Large intestine (tissue), 3 donors: ENCODE measurements at regions not wholly inside any gene's neighbourhood (a gene's known extent, or its start where the extent isn't known, plus 50 kb on each side); places are given as distances from the start of the nearest gene placed in this dataset.
A peak's percentile ranks its signal among the peaks of the same experiment; 100 is the strongest.

Experiments
- DNase-seq, 2 donors: peaks; one replicate each; pipeline versions ENCODE4 v3.0.0 to v3.0.0-alpha.2; 2013
- H3K27ac ChIP-seq: one replicate; pipeline ENCODE4 v1.5.1; 2013; ENCODE audit warnings: low read length
- H3K27me3 ChIP-seq: 2 replicates; pipeline ENCODE4 v1.6.1; 2013; ENCODE audit warnings: low read length; ENCODE audit not compliant: control insufficient read depth, insufficient read depth
- H3K36me3 ChIP-seq: 2 replicates; pipeline ENCODE4 v1.6.1; 2013; ENCODE audit warnings: low read length; ENCODE audit not compliant: control insufficient read depth, insufficient read depth
- H3K4me1 ChIP-seq: one replicate; pipeline ENCODE4 v1.6.1; 2013; ENCODE audit warnings: low read length; ENCODE audit not compliant: control insufficient read depth, insufficient read depth
- H3K4me3 ChIP-seq: one replicate; pipeline ENCODE4 v1.5.1; 2013; ENCODE audit warnings: low read length
- H3K9me3 ChIP-seq: one replicate; pipeline ENCODE4 v1.6.1; 2013; ENCODE audit warnings: mild to moderate bottlenecking, low read depth, low read length, moderate library complexity; ENCODE audit not compliant: control insufficient read depth
- WGBS: methylation state at CpG from one replicate; pipeline ENCODE4 v1.1.5; 2013; ENCODE audit warnings: low lambda C conversion rate; ENCODE audit not compliant: insufficient coverage; 5-methylcytosine and 5-hydroxymethylcytosine counted together

GRCh38 chr2:146239392-146240135 lies 1605.3 kb upstream of the ACVR2A start:
- 65% methylated on average over 2 of the region's 2 CpGs for WGBS
- H3K4me1 ChIP-seq: no peaks in the 10 kb centered on the region
- DNase-seq: peak in 1 of 2 donors; percentile 5
- H3K9me3 ChIP-seq: no peaks in the 10 kb centered on the region
- H3K4me3 ChIP-seq: no peak overlapping the region
- H3K36me3 ChIP-seq: no peaks in the 10 kb centered on the region
- H3K27ac ChIP-seq: no peak overlapping the region
- H3K27me3 ChIP-seq: no peaks in the 10 kb centered on the region

DNA sequence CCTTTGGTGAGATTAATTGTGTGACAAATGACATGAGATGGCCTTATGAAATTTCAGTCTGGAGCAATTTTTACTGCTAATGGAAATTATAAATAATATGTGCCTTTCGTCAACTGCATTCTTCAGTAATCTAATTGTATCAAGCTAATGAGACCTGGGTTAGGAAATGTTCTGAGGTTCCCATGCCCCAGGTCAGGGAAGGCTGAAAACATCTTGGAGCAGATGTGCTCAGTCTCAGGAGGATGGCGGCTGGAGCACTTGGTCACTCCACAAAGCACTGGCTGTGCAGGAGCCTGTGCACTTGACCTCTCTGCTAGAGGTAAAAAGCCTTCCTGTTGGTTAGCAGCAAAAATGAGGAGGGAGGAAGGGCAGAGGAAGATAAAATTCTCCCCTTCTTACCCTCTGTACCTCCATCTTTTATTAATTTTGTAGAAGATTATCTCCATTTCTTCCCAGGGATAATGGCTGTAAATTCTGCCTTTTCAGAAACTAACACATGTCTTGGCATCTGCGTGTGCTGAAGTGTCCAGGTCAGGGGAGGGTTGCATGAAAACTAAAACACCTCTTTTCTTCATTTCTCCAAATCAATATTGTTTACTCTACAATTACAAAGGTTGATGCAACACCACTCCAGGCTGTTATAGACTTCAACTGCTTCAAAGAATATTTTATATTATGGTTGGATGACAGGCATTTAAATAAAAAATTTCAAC lies 1606.4 kb upstream of the ACVR2A start:
- H3K9me3 ChIP-seq: no peaks in the 10 kb centered on the region
- H3K27me3 ChIP-seq: no peaks in the 10 kb centered on the region
- H3K27ac ChIP-seq: no peak overlapping the region
- no peak for DNase-seq
- no peaks in the 10 kb centered on the region for H3K4me1 ChIP-seq
- WGBS: no CpG with 5 or more reads among the region's 3 CpGs
- no peak overlapping the region for H3K4me3 ChIP-seq
- no peaks in the 10 kb centered on the region for H3K36me3 ChIP-seq

- no peak for DNase-seq
- Histone ChIP-seq H3K9me3 (no peaks in the 10 kb centered on the region), H3K36me3 (no peaks in the 10 kb centered on the region), H3K4me3 (no peak overlapping the region), H3K4me1 (no peaks in the 10 kb centered on the region), H3K27ac (no peak overlapping the region), H3K27me3 (no peaks in the 10 kb centered on the region)
- WGBS: 88% methylated on average over 2 of the region's 3 CpGs
Observed at GRCh38 chr2:146235158-146235557, 1609.7 kb upstream of the ACVR2A start.

- H3K4me3 ChIP-seq: no peak overlapping the region
- H3K36me3 ChIP-seq: no peaks in the 10 kb centered on the region
- H3K27me3 ChIP-seq: no peaks in the 10 kb centered on the region
- DNase-seq: no peak
- H3K4me1 ChIP-seq: no peaks in the 10 kb centered on the region
- H3K9me3 ChIP-seq: no peaks in the 10 kb centered on the region
- WGBS: 85% methylated on average over 4 of the region's 4 CpGs
- H3K27ac ChIP-seq: no peak overlapping the region
Observed at GRCh38 chr2:146229508-146230155, 1615.2 kb upstream of the ACVR2A start.

DNA sequence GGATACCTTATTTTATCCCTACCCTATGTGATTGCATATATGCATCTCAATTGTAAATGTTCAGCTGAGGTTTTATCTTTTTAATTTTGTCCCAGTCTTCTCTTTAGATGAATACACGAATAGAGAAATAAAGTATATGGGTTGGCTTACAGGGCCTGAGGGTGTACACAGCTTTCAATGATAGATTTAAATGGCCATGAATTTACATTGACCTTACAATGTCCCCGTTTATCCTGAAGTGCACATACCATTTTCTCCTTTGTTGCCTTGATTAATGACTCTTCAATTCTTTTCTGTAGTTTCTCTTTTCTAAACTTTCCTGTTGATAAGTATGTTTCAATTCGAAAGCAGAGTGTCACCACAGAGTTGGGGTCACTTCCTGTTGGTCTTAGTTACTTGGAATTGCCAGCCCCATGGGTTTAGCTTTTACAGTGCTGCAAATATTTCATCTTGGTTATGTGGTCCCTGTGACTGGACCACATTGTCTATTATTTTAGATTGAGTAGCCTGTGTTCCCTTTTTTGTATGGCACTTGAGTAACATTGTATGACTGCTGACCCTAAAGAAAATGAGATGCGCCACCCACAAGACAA lies 1616.3 kb upstream of the ACVR2A start:
- 79% methylated on average over 3 of the region's 4 CpGs for WGBS
- Histone ChIP-seq H3K4me3 (no peak overlapping the region), H3K36me3 (no peaks in the 10 kb centered on the region), H3K27me3 (no peaks in the 10 kb centered on the region), H3K4me1 (no peaks in the 10 kb centered on the region), H3K27ac (no peak overlapping the region), H3K9me3 (no peaks in the 10 kb centered on the region)
- DNase-seq: no peak

DNA sequence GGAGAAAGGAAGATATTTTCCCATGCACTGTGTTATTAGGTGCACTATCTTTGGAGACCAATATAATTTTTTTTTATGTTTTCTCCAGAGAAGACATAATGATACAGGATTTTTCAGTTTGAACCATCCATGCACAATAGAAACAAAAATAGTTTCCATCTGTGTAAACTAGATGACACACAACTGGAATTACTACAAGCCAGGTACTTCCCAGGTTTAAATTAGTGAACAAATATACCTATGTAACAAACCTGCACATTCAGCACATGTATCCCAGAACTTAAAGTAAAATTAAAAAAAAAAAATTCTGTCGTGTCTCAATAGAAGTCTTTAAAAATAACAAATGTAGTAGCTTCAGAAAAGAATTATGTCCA lies 1616.8 kb upstream of the ACVR2A start:
- no peak overlapping the region for H3K27ac ChIP-seq
- H3K27me3 ChIP-seq: no peaks in the 10 kb centered on the region
- DNase-seq: no peak
- no peaks in the 10 kb centered on the region for H3K4me1 ChIP-seq
- no peaks in the 10 kb centered on the region for H3K9me3 ChIP-seq
- 89% methylated on average over 1 of the region's 1 CpG for WGBS
- no peaks in the 10 kb centered on the region for H3K36me3 ChIP-seq
- no peak overlapping the region for H3K4me3 ChIP-seq

DNA sequence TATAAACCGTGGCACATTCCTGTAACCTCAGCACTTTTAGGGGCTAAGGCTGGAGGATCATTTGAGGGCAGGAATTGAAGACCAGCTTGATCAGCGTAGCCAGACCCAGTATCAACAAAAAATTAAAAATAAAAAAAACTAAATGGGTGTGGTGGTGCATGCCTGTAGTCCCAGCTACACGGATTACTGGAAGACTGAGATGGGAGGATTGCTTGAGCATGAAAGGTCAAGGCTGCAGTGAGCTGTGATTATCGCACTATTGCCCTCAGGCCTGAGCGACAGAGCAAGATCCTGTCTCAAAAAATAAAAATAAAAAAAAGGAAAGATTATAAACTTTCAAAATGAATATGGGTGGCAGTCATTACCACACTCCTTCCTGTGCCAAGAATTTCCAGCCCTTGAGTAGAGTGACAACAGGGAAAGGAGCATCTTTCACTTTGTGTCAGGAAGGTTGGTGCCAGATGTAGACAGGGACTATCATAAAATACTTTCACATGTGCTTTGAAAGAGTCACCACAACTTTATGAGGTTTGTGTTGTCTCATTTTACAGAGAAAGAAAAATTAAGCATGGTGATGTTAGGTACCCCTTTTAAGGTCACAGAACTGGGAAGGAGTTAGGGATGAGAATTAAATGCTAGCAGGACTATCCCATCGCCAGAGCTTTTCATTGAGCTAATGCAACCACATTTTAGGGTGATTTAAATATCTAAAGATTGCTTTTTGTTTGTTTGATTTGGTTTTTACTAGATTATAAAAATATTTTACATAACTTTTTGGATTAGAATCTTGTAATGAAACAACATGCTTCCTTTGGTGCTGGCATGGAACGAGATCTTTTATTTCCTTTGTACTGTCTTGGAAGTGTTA lies 1617.4 kb upstream of the ACVR2A start:
- DNase-seq: no peak
- H3K4me3 ChIP-seq: no peak overlapping the region
- no peaks in the 10 kb centered on the region for H3K4me1 ChIP-seq
- no peak overlapping the region for H3K27ac ChIP-seq
- no peaks in the 10 kb centered on the region for H3K27me3 ChIP-seq
- WGBS: 93% methylated on average over 3 of the region's 7 CpGs
- no peaks in the 10 kb centered on the region for H3K36me3 ChIP-seq
- no peaks in the 10 kb centered on the region for H3K9me3 ChIP-seq

GRCh38 chr2:146226077-146226476 lies 1618.8 kb upstream of the ACVR2A start:
- no peaks in the 10 kb centered on the region for H3K9me3 ChIP-seq
- H3K4me3 ChIP-seq: no peak overlapping the region
- WGBS: no CpG with 5 or more reads among the region's 2 CpGs
- H3K36me3 ChIP-seq: no peaks in the 10 kb centered on the region
- no peaks in the 10 kb centered on the region for H3K4me1 ChIP-seq
- no peak overlapping the region for H3K27ac ChIP-seq
- DNase-seq: no peak
- H3K27me3 ChIP-seq: no peaks in the 10 kb centered on the region

GRCh38 chr2:146221826-146222225 lies 1623.0 kb upstream of the ACVR2A start:
- no CpG with 5 or more reads among the region's 2 CpGs for whole genome bisulfite sequencing

DNA sequence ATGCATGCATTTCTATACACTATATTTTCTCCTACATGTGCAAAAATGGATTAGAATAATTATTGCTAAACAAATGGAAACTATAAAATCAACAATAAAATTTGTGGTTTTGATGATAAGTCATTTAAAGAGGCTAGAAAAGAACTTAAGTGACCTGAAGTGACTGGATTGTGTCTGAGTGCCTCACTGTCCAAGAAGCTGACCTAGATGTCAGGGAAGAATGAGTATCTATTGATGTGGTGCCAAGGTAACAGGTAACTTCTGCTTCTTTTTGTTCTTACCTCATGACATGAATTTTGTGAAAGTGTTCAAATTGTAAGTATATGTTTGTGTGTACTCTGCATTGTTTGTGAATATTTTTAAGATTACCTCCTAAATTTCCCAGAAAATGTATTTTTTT lies 1623.9 kb upstream of the ACVR2A start:
- Histone ChIP-seq H3K27ac (no peak overlapping the region), H3K4me1 (no peaks in the 10 kb centered on the region), H3K27me3 (no peaks in the 10 kb centered on the region), H3K4me3 (no peak overlapping the region), H3K36me3 (no peaks in the 10 kb centered on the region), H3K9me3 (no peaks in the 10 kb centered on the region)
- DNase-seq: no peak

More at GRCh38 chr2:146221826-146222225, 1623.0 kb upstream of the ACVR2A start:
- Histone ChIP-seq H3K9me3 (no peaks in the 10 kb centered on the region), H3K27me3 (no peaks in the 10 kb centered on the region), H3K27ac (no peak overlapping the region), H3K4me3 (no peak overlapping the region), H3K36me3 (no peaks in the 10 kb centered on the region), H3K4me1 (no peaks in the 10 kb centered on the region)
- DNase-seq: no peak
